ENCODE measurements at regions not wholly inside any gene's neighbourhood (a gene's known extent, or its start where the extent isn't known, plus 50 kb on each side); places are given as distances from the start of the nearest gene placed in this dataset.
A peak's percentile ranks its signal among the peaks of the same experiment; 100 is the strongest.
"Not testable (repeated sequence)": the region's sequence is repeated elsewhere in the genome, so short reads cannot be mapped to it uniquely, and the experiment has no call there.

DNA sequence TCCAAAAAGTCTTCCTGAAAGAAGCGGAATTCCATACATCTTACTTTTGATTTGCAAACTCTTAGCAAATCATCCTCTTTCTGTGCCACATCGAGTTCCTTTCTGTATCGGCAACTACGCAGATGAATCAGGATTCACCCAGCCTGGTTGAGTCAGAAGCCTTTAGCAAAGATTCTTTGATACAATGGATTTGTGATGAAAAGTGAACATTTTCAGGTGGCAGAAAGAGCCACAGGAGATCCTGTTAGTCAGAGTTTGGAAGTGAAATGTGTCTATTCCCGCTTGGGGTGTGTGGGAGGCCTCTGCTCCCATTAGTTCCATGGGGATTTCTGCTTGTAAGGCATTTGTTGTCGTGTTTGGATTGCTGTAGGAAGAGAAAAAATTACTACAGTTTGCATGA lies 351.8 kb upstream of the WWC1 start:
- H3K4me1 ChIP-seq (ENCODE audit: low read depth), result no peaks in the 10 kb centered on the region
- no peak overlapping the region for H3K4me3 ChIP-seq
- DNase-seq (ENCODE audit: low read depth in 1 of 2, low spot score in 1 of 2), result no peak
- no peaks in the 10 kb centered on the region for H3K27me3 ChIP-seq
- no peaks in the 10 kb centered on the region for H3K36me3 ChIP-seq
- H3K9me3 ChIP-seq (ENCODE audit: low read depth), result no peaks in the 10 kb centered on the region
- no peak overlapping the region for H3K27ac ChIP-seq
- TF ChIP-seq, protein P1, sequence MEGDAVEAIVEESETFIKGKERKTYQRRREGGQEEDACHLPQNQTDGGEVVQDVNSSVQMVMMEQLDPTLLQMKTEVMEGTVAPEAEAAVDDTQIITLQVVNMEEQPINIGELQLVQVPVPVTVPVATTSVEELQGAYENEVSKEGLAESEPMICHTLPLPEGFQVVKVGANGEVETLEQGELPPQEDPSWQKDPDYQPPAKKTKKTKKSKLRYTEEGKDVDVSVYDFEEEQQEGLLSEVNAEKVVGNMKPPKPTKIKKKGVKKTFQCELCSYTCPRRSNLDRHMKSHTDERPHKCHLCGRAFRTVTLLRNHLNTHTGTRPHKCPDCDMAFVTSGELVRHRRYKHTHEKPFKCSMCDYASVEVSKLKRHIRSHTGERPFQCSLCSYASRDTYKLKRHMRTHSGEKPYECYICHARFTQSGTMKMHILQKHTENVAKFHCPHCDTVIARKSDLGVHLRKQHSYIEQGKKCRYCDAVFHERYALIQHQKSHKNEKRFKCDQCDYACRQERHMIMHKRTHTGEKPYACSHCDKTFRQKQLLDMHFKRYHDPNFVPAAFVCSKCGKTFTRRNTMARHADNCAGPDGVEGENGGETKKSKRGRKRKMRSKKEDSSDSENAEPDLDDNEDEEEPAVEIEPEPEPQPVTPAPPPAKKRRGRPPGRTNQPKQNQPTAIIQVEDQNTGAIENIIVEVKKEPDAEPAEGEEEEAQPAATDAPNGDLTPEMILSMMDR (IDR thresholded peaks at IDR 0.05; ENCODE audit: low read depth, low read length), result no peak

DNA sequence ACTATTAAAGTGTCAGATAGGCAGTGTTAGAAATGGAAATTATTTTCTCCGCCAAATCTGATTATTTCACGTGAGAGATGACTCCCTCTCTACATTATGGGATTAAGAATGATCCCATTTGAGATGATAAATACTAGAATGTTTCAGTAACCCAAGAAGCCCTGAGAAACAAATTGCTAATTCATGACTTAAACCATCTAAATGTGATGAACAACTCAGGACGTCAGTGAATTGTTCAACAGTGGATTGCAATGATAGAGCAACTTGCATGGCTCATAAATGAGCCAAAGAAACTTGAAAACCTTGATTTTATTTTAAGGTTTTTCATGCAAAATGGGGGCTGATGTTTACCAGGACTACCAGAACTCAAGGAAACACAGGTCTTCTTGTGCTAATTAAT lies 350.5 kb upstream of the WWC1 start:
- no peaks in the 10 kb centered on the region for H3K36me3 ChIP-seq
- H3K27ac ChIP-seq, result no peak overlapping the region
- DNase-seq (ENCODE audit: low read depth in 1 of 2, low spot score in 1 of 2), result no peak
- no peaks in the 10 kb centered on the region for H3K9me3 ChIP-seq (ENCODE audit: low read depth)
- no peaks in the 10 kb centered on the region for H3K4me1 ChIP-seq (ENCODE audit: low read depth)
- TF ChIP-seq, protein P1 (IDR thresholded peaks at IDR 0.05; ENCODE audit: low read depth, low read length), result no peak
- H3K27me3 ChIP-seq, result no peaks in the 10 kb centered on the region
- no peak overlapping the region for H3K4me3 ChIP-seq

- not testable (repeated sequence) for H3K27me3 ChIP-seq; DNase-seq (ENCODE audit: low read depth in 1 of 2, low spot score in 1 of 2); H3K36me3 ChIP-seq; H3K9me3 ChIP-seq (ENCODE audit: low read depth); H3K27ac ChIP-seq; H3K4me1 ChIP-seq (ENCODE audit: low read depth); H3K4me3 ChIP-seq
Observed at GRCh38 chr5:167941556-167941955, 349.9 kb upstream of the WWC1 start.

- Histone ChIP-seq H3K36me3 (no peaks in the 10 kb centered on the region), H3K9me3 (ENCODE audit: low read depth) (no peaks in the 10 kb centered on the region), H3K27ac (no peak overlapping the region), H3K4me1 (ENCODE audit: low read depth) (no peaks in the 10 kb centered on the region), H3K27me3 (no peaks in the 10 kb centered on the region), H3K4me3 (no peak overlapping the region)
- no peak for DNase-seq (ENCODE audit: low read depth in 1 of 2, low spot score in 1 of 2)
- TF ChIP-seq, protein P1 (IDR thresholded peaks at IDR 0.05; ENCODE audit: low read depth, low read length), result no peak
Observed at GRCh38 chr5:167943343-167943742, 348.1 kb upstream of the WWC1 start.

DNA sequence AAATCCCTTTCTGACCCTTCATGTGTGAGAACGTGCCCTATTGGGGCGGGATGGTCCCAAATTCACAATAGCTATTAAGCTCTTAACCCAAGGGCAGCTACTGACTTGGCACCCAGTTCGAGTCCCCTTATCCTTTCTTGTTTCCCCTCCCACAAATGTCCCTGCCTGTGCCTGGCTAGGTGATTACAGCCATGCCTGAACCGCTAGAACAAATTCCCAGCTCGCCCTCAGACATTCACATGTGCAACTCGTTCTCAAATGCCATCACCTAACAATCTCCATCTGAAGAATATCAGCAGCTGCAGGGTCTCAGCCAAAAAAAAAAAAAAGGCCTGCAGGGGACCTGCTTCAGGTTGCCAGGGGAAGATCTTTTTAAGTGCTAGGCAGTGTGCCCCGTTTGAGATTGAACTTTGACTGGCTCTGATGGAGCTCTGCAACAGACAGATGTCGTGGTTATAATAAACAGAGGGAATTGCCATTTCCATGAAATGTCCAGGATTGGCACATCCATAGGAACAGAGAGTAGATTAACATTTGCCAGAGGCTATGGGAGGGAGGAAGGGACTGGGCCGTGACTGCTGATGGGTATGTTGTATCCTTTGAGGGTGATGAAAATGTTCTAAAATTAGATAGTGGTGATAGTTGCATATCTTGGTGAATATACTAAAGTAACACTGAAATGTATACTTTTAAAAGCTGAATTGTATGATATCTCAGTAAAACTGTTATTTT lies 347.2 kb upstream of the WWC1 start:
- no peak overlapping the region for H3K27ac ChIP-seq
- H3K4me1 ChIP-seq (ENCODE audit: low read depth), result no peaks in the 10 kb centered on the region
- no peaks in the 10 kb centered on the region for H3K9me3 ChIP-seq (ENCODE audit: low read depth)
- no peak for DNase-seq (ENCODE audit: low read depth in 1 of 2, low spot score in 1 of 2)
- no peaks in the 10 kb centered on the region for H3K27me3 ChIP-seq
- H3K4me3 ChIP-seq, result no peak overlapping the region
- no peaks in the 10 kb centered on the region for H3K36me3 ChIP-seq
- TF ChIP-seq, protein P1 (IDR thresholded peaks at IDR 0.05; ENCODE audit: low read depth, low read length), result no peak

DNA sequence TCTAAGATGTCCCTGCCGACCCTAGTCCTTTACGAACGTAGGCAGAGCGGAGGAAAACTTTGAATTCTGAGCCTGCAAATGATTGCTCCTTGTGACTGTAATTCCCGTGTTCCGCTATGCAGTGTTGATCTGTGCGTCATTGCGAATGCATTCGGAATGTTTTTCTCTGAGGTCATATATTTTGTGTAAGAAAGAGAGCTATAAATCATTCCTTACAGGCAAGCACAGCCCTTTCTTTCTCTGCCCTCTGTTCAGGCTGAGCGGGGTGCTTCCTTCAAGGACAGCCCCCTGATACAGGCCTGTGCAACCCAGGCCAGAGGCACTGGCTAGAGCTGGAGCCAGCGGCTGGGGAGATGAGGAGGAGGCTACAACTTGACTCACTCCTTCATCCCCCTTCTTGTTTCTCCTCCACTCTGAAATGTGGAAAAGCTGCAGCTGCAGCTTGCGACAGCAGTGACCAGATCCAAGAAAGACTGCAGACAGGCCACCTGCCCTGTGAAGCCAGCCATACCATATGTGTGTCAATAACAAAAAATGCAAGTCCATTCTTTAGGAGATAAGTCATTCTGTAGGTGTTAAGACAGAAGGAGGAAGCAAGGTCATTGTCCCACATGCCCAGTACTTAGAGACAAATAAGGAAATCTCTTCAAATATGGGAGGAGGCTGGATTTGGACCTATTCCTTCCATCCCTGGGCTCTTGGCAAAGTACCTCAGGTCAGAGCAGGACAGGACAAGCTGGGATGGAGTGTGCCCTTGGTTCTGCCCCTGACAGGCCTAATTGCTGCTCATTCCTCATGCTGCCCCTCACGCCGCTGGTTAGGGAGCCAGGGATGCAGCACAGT lies 345.7 kb upstream of the WWC1 start:
- Histone ChIP-seq H3K36me3 (no peaks in the 10 kb centered on the region), H3K9me3 (ENCODE audit: low read depth) (no peaks in the 10 kb centered on the region), H3K4me1 (ENCODE audit: low read depth) (no peaks in the 10 kb centered on the region), H3K27ac (peak overlapping the region; percentile 22), H3K4me3 (no peak overlapping the region), H3K27me3 (no peaks in the 10 kb centered on the region)
- DNase-seq (ENCODE audit: low read depth in 1 of 2, low spot score in 1 of 2), result peak in 1 of 2 donors; percentile 90
- TF ChIP-seq, protein P1 (IDR thresholded peaks at IDR 0.05; ENCODE audit: low read depth, low read length), result no peak

All from cardiac muscle cell (in vitro differentiated cells and primary cell).